GM19351 (cell line): ENCODE measurements at regions not wholly inside any gene's neighbourhood (a gene's known extent, or its start where the extent isn't known, plus 50 kb on each side); places are given as distances from the start of the nearest gene placed in this dataset.

Experiments
- ATAC-seq: cut with Tn5 transposase; IDR thresholded peaks from one replicate; pipeline ENCODE4 v1.9.1; 2021; ENCODE audit warnings: mild to moderate bottlenecking, moderate library complexity; ENCODE audit not compliant: unreplicated experiment

DNA sequence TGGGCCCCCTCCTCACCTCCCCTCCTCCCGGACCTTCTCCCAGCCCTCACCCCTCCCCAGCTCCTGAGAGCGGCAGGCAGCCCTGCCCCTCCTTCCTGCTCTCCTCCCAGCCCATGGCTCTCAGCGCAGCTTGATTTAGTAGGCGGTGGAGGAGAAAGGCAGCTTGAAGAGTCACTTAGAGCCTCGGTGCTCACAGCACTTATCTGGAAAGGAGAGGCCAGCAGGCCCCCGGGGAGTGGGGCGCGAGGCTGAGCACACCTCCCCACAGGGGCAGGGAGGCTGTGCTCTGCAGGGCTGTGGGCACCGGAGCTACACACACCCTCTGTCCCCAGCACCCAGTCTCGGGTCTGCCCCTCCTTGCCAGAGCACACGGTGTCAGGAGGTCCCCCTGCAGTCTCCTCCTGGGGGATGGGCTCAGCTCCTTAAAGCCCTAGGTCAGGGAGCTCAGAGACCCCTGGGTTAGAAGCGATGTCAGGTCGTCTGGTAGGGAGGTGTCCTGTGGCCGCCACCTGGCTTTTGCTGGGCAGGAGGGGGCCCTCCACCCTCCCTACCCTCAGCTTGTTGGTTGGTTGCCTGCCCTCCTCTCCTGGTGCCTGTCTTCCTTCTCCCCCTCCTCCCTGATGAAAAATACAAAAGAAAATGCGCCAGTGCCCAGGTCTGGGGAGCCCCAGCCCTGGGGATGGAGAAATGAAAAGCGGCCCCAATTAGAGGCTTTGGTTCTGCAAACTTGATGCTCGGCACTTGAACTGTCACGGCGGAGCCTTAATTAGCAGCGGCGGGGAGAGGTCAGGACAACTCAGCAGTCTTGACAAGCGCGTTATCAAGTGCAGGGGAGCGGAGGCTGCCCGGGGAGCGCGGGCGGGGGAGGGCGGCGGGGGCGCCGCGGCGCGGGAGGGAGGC is 151.1 kb upstream of the GSE1 start:
- no peak for ATAC-seq

DNA sequence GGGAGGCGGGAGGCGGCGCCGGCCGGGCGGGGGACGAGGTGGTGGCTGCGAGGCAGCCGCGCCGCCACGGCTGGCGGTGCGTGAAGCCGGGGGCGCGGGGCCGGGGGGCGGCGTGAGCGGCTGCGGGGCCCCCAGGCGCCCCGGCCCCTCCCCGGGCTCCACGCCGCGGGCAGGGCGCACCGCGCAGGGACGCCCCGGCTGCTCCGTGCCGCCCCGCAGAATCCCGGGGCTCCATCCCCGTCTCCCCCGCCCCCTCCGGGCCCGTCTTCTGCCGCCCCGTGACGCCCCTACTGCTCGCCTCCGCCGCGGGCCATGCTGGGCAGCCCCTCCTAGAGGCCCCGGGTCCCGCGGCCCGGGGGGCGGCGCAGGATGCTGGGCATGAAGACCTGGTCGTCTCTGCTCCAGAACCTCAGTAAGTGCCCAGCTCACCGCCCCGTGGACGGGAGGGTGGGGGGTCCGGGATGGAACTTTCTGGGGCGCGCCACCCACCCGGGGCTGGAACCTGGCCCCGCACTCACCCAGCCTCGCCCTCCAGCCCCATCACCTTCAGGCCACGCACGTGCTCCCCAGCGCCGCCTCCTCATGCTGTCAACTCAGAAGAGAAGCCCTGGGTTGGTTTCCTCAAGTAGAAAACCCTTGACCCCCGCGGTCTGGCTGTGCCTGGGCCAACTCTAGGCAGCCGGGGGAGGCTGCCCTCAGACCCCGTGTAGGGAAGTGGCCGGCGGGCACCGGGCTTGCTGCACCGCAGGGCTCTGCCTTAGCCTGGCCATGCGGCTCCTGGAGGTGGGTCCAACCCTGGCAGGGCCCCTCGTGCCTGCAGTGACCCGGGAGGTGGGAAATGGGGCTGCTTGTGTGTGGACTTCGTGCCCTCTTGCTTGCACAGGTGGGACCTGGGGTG is 150.2 kb upstream of the GSE1 start:
- no peak for ATAC-seq

DNA sequence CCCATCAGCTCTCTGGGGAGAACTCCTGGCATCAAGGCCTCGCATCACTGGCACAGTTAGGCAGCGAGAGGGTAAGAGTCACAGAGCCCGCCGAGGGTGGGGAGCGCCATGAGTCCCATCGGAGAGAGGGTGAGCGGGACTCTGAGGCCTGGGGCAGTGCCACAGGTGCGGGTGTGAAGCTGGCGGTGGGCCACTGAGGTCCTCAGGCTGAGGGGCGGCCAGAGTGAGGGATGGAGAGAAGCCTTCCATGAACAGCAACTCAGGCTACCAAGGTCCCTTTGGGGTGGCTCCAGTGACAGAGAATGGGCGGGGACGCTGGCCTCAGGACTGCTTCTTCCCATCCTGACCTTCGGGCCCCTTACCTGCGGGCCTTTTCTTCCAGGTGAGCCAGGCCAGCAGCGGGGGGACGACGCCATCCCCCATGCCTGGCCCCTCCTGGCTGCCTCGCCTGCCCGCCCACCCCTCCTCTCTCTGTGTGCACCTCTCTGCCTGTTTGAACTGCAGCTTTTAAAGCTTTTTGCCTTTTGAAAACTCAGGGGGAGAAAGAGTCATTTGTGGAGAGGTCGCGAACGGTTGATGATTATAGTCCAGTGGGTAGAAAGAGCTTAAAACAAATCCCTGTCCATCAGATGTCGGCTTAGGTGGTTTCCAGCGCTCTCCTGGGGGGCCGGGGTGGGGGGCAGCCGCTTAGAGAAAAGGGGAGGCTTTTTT is 149.3 kb upstream of the GSE1 start:
- no peak for ATAC-seq

DNA sequence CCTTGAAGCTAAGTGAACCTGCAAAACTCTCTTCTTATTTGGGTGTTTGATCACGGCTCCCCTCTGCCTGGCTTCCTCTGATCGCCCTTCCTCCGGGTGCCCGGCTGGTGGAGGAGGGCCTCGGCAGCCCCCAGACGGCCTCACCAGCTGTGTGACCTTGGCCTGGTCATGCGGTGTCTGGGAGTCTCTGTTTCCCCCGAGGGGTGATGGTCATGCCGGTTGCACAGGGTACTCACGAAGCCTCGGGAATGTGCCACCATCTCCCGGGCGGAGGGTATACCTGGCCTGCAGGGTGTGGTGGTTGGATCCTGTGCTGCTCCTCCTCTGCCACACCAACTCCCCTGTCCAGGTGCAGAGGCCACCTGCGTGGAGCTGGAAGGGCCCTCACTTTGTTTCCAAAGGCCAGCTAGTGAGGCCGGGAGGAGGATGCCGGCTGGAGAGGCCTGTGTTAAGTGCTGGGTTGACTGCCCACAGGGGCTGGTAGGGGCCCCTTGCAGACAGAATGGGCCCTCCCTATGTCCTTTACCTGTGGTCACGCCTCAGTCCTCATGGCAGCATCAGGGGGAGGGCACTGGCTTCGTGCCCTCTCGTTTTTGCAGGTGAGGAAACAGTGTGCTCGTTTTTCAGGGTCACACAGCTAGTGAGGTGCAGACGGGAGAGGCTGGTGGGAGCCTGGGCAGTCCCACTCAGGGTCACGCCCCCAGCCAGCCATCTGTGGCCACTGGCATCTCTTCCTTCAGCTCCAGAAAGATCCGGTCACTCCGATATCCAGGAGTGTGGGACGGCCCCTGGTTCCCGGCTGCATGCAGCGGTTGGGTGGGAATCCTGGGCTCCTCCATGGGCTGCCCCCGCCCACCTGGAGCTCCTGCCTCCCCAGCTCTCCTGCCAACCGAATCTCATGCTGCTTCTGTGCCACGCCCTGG is 148.5 kb upstream of the GSE1 start:
- no peak for ATAC-seq

DNA sequence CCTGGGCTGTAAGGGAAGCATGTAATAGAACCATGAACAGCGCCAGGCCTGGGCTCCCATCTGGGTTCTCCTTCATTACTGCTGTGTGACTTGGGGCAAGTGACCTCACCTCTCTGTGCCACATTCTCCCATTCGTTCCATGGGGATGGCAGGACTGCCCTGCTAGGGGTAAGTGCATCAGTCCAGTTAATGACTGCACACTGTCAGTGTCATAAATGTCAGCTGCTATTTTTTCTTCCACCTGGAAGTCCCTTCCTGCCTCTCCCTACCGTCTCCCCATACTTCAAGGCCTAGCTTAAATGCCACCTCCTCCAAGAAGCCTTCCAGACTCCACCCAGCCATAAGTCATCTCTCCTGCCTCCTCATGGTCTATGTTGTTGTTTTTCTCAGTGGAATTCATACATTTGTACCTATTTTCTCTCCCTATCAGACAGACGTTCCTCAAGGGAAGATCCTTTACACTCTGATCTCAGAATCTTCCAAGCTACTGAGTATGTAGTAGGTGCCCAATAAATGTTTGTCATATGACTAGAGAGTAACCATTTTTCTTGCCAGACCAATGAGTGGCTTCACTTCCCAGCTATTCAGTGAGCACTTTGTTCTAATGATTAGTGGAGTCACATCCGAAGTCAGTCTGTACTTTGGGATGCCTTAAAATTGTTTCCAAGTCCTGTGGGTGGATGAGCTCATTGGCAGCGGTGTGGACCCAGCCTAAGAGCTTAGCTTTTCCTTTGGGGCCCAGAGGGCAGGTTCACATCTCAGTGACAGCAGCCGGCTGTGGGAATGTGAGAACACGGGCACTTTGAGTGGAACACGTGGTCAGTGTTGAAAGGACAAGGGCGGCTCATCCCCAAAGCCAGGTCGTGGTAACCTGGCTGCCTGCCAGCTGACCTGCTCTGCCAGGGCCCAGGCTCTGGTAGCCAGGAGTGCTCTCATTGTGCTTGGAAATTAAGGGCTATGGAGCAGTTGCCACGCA is 147.5 kb upstream of the GSE1 start:
- ATAC-seq = no peak

DNA sequence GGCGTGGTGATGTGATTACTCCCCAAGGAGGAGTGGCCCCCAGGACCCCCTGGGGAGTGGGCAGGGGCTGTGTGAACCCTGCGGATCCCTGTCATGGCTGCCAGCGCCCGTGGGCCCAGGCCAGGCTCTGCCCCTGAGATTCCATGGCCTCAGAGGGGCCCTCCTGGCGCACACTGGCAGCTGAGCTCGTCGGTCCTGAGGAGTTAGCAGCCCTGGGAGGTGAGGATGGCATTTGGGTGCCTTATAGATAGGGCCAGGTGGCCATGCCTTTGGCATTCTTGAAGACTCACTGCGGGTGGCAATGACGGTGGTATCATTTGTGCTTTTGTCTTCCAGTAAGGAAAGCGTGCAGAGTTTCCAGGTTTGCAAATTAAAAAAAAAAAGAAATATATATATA is 146.8 kb upstream of the GSE1 start:
- no peak for ATAC-seq

DNA sequence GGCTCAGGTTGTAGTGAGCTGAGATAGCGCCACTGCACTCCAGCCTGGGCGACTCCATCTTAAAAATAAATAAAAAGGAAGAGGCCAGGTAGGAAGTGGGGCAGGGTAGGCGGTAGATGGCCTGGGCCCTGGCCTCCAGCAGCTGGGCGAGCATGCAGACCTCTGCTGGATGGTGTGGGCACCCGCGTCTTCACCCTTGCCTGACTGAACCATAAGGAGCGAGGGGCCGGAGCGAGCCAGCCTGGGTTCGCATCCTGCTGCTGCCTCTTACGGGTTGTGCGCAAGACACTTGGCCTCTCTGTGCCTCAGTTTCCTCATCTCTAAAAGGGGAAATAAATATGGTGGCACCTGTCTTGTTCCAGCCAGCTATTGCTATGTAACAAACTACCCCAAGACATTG is 146.1 kb upstream of the GSE1 start:
- ATAC-seq = no peak

DNA sequence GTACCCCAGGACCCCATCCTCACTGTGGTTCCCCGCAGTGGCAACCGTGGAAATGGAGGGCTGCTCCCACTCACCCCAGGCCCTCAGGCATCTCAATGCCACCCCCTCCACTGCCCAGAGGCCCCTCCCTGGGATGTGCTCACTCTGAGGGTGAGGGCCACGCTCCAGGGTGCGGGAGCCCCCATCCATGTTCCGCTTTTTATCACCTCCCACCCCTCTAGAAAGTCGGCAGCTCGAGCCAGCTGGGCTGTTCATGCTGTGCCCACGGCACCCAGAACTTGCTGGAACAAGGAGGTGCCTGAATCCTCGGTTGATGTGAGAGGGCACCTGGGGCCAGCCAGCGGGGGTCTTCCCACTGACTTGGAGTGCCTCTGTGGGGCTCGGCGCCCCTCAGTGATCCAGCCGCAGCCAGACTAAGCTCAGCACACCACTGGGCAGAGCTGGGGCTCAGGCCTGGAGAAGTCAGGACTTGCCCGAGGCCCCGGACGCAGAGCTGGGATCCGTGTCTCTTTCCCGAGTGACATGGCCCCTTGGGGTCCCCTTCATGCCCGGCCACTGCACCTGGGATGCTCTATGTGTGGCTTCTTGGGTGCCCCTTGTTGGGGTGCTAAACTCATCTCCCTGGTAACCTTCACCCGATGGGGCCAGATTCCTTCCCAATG is 143.1 kb upstream of the GSE1 start:
- ATAC-seq = no peak

DNA sequence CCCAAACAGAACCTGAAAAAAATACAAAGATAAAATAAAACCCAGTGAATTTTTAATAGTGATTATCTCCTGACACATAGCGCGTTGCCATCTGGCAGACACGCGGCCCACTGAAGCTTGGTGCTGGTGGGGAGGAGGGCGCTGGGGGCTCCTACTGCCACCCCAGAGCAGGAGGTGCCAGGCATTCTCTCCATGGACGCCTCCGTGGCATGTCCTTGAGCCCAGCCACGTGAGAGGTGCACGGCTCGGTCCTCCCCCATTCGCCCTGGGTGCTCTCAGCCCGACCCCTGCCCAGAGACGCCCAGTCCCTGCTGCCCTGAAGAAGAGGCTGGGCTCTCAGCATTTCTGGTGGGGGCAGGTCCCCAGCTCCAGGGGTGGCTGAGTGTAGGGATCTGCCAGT is 142.2 kb upstream of the GSE1 start:
- ATAC-seq = no peak

DNA sequence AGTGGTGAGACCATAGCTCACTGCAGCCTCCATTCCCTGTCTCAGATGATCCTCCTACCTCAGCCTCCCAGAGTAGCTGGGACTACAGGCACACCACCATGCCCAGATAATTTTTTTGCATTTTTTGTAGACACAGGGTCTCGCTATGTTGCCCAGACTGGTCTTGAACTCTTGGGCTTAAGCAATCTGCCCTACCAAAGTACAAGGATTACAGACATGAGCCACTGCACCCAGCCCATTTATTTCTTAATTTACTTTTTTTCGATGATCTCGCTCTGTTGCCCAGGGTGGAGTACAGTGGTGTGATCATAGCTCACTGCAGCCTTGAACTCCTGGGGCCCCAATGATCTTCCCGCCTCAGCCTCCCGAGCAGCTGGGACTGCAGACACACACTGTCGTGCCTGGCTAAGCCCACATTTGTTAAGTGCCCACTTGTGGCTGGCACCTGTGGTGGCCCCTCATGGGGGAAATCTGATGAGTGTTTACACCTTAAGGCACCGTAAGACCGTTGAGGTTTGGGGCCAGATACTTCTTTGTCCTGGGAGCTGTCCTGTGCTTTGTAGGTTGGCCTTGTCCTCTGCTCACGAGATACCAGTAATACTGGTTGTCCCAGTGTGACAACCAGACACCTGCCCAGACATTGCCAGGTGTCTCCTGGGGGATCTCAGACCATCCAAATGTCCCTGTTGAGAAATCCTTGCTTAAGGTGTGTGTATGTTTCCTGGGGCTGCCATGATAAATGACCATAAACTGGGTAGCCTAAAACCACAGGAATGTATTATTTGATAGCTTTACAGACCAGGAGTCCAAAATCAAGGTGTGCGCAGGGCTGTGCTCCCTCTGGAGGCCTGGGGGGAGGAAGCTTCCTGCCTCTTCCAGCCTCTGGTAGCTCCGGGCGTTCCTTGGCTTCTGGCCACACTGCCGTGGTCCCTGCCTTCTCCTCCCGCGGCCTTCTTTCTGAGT is 141.4 kb upstream of the GSE1 start:
- ATAC-seq = no peak

DNA sequence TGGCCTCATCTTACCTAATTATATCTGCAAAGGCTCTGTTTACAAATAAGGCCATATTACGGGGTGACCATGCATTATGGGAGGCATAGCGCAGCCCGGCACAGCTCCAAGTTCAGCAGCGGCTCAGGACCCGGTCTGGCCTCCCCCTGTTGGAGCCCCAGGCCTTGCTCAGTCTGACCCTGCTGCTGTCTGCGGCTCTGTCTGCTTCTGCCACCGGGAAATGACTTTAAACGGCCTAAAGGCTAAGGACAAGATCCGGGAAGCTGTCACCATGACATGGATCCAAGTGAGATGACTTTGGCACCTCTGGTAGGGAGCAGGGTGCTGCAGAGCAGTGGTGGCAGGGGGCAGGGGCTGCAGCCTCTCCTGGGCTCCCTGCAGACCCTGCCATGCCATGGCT is 140.6 kb upstream of the GSE1 start:
- no peak for ATAC-seq

DNA sequence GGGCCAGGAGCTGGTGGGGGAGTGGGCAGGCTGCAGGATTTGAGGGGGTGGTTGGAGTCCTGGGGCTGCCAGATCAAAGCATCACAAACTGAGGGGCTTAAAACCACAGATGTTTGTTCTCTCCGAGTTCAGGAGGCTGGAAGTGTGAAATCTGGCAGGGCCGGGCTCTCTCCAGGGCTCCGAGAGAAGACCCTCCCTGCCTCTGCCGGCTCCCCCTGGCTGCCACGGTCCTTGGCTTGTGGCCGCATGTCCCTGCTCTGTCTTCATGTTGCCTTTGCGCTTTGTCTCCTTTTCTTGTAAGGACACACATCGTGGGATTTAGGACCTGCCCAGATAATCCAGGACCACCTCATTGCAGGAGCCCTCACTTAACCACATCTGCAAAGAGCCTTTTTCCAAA is 139.8 kb upstream of the GSE1 start:
- ATAC-seq = no peak

DNA sequence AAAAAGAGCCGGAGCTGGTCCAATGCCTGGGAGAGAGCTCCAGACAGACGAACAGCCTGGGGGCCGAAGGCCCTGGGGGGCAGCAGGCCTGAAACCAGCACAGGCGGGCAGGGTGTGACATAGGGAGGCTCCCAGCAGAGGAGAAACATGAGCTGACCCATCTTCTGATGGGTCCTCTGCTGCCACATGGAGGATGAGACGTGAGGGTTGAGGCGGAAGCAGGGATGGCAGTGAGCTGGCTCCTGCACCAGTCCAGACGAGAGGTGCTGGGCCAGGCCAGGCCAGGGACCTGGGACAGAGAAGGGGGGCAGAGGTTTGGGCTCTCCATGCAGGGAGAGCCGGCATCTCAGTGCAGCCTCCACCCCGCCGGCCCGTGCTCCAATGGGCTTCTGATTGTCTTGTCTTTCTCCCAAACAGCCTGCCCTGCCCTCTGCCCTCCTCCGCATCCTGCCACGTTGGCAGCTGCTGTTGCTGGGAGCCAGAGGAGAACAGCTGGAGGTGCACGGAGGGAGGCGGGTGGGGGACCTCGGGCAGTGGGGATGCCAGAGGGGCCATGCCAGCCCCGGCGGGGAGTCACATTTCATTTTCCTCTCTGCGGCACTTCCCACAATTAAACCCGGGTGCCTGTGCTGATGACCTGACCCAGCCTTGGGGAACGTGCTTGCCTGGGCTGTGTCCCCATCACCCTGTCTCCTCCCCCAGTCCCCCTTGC is 139.1 kb upstream of the GSE1 start:
- ATAC-seq = no peak

DNA sequence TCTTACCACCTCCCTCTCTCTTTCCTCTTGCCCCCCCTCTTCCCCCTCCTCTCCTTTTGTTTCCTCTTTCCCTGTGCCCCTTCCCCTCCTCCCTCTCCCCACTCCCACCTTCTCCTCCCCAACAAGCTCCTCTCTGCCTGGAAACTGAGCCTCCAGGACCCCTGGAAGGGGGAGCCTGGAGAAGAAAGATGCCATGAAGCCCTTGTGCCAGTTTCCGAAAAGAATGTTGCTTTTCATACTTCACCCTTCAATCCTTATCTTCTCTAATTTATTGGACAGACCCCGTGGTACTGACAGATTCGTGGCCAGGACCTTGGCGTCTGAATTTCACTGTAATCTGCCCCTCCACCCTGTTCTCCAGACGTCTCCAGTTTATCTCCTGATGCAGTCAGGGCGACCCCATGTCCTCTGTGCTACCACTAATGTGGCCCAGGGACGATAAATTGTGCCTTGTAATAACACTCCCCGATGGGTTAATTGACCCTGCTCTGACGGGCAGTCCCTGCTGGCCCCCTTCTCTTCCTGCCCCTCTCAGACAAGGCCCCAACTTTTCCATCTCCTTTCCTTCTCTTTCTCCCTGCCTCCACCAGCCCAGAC is 138.4 kb upstream of the GSE1 start:
- ATAC-seq = no peak

DNA sequence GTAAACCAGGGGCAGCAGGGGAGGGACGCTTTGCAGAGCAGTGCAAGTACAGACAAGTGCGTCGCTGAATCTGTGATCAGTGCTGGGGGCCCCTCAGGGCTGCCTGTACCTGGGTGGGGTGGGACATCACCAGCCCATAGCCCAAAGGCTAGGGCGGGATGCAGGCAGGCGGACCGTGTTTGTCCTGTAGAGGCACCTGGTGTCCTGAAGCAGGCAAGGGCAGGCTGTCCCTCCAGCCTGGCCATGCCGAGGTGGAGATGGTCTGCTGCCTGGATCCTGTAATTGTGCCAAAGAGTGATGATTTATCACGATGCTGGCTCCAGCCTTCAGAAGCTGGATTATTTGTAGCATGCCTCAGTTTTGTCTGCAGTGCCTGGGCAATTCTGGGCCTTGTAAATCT is 137.9 kb upstream of the GSE1 start:
- no peak for ATAC-seq

DNA sequence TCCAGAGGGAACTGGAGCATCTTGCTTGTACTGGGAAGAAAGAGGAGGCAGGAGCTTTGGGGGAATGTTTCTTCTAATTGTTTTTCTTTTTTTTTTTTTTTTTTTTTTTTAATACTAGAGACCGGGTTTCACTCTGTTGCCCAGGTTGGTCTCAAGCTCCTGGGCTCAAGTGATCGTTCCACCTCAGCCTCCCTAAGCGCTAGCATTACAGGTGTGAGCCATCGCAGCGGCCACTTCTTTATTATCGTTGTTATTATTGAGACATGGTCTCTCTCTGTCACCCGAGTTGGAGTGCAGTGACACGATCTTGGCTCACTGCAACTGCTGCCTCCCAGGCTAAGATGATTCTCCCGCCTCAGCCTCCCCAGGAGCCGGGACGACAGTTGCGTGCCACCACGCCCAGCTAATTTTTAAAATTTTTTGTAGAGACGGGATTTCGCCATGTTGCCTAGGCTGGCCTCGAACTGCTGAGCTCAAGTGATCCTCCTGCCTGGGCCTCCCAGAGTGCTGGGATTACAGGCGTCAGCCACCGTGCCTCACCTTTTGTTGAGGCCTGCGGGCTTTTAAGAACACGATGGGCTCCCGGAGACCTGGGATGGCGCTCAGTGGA is 137.3 kb upstream of the GSE1 start:
- no peak for ATAC-seq
